ENCODE measurements at regions not wholly inside any gene's neighbourhood (a gene's known extent, or its start where the extent isn't known, plus 50 kb on each side); places are given as distances from the start of the nearest gene placed in this dataset.
A peak's percentile ranks its signal among the peaks of the same experiment; 100 is the strongest.
"Not testable (repeated sequence)": the region's sequence is repeated elsewhere in the genome, so short reads cannot be mapped to it uniquely, and the experiment has no call there.

DNA sequence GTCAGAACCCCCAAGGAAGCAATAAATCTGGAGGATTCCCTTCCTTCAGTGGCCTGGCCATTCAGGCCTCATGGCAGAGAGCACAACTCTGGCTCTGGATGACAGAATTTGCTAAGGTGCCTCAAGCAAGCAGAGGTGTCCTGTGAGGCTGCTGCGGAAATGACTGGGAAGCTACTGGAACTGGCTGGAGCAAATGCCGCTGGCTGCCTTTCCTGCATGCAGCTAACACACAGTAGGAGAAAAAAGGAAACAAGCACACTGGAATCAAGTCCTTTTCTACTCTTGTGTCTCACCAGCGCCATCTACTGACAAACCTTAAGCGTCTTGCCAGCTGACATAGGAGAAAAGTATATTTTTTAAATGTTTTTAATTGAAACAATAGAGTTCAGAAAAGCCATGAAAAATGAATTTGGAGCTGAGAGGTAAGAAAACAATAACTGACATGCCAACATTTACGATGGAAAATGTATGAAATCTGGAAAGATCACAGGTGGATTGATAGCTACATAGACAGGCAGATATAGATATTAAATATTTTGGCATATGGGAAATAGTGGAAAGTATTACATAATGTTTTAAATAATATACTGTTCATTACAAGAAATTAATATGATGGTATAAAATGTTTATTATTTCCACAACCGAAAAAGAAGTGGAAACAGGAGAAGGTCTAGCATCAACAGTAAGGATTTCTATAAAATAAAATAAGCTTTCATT is 951.6 kb downstream of the ANKRD7 start:
- DNase-seq: peak; percentile 14

DNA sequence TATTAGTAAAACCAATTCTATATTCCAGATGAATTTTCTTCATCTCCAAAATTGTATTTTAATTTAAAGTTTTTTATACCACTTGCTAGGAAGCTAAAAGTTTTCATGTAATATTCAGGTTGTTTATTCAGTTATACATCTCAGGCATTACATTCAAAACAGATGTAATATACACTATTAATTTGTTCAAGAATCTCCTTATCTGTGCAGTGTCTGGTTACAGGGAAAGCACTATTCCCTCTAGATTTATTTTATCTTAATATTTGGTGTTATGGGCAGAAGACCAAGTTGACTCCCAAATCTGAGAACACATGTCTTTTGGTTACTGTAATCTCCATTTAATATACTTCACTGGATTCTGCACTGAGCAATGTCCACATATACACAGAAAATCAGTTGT is 953.4 kb downstream of the ANKRD7 start:
- DNase-seq: no peak

DNA sequence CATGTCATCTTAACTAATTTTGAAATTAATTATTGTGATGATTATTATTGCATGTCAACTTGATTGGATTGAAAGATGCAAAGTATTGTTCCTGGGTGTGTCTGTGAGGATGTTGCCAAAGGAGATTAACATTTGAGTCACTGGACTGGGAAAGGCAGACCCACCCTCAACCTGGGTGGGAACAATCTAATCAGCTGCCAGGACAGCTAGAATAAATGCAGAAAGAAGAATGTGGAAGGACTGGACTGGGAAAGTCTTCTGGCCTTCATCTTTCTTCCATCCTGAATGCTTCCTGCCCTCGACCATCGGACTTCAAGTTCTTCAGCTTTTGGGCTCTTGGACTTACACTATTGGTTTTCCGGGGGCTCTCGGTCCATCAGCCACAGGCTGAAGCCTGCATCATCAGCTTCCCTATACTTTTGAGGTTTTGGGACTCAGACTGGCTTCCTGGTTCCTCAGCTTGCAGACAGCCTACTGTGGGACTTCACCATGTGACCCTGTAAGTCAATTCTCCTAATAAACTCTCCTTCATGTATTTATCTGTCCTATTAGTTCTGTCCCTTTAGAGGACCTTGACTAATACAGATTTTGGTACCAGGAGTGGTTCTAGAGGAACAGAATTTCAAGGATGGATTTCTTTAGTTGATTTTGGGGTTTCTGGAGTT is 959.8 kb downstream of the ANKRD7 start:
- no peak for DNase-seq

DNA sequence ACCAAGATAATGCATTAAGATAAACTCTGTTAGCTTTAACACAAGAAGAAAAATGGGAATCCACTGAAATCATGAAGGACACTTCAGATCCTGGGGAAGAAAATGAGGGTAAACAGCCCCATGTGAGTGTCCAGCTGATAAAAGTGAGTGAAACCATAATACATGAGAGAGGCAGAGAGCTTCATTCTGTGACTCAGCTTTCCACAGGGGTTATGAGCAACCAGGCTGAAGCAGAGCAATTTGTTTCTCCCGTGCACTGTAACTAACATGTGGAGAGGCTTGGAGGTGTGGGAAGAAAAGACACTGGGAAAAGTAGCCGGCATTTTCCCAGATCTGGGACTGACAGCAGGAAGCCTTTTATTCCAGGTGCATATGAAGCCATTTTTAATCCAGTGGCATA is 971.7 kb downstream of the ANKRD7 start:
- DNase-seq: no peak

DNA sequence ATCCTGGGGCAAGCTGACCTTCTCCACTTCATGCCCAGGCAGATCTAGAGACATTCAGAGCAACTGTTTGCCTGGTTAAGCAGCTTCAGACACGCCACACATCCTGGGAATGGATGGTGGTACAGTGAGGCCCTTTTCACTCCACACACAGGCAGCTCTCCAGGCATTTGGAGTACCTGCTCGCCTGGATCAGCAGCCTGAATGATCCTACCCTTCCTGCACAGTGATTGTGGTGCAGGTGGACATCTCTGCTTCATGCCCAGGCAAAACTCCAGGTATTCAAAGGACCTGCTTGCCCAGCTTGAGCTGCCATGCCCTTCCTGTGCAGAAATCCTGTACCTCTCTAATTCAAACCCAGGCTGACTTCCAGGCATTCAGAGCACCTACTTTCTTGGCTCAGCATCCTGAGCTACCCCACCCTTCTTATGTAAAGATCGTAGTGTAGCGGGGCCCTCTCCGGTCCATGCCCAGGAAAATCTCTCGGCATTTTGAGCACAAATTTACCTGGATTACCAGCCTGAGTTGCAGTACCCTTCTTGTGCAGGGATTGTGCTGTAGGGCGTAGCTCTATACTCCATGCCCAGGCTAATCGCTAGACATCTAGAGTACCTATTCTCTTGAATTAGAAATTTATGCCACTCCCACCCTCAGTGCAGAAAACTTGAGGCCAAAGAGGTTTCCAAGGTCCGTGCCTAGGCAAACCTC is 972.8 kb downstream of the ANKRD7 start:
- DNase-seq: no peak

DNA sequence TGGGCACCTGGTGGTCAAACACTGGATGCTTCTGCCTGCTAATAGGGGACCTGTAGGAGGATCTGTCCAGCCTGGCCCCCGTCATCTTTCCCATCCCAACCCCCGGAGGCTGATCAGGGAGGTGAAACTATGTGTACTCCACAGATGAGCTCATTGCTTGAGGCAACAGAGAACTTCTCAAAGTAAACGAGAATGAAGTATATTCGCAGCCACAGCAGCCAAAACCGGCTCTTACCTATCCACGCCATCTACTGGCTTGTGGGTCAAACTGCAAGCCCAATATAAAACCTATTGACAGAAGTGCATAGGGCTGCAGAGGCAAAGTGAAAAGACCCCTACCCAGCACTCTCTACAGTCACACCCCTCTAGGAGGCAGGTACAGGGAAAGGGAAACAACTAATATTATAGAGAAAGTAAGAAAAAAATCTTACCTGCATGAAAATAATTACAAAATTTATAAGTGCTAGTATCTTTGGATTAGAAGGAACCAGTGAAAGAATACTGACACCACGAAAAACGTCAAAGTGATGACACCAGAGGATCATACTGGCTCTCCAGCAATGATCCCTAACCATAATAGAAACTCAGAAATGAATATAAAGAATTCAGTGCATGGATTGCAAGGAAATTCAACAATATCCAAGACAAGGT is 973.5 kb downstream of the ANKRD7 start:
- DNase-seq: no peak

DNA sequence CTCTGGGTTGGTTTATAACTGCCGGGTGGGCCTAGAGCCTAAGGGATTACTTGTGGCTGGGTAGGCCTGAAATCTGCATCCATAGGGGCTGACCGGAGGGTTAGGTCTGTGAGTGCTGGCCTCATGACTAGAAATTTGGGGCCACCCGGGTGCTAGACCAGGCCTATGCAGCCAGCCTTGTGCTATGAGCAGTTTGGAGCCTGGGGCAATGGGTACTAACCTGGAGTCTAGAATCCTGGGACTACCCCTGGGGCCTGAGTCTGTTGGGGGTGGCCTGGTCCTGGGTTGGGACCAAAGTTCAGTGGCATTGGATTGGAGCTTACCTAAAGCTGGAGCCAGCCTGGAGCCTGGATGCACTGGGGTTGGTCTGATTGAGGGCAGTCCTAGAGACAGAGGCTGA is 995.2 kb downstream of the ANKRD7 start:
- DNase-seq: no peak

DNA sequence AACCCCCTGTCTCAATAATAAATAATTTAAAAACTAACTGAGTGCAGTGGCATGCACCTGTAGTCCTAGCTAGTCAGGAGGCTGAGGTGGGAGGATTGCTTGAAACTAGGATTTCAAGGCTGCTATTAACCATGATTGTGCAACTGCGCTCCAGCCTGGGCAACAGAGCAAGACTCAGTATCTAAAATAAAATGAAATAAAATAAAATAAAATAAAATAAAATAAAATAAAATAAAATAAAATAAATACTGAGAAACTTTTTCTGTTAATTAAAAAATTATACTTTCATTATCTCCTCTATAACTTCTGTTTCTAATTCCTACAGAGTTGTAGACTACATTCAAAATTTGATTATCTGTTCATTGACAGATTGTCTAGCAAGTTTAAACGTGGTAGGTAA is 999.4 kb downstream of the ANKRD7 start:
- no peak for DNase-seq

DNA sequence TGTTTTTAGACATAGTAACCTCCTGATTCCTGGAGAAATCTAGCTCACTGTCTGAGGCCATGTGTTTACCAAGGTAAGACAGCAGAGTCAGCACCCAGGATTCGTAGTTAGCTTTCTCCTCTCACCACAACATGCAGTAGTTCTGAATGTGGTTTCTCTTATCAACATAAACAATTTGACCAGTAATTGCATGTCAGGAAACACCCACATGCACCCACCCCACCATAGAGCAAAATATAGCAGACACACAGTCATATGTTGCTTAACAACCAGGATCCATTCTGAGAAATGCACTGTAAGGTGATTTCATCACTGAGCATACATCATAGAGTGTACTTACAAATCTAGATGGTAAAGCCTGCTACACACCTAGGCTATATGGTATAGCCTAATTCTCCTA is 1004.0 kb downstream of the ANKRD7 start:
- no peak for DNase-seq

DNA sequence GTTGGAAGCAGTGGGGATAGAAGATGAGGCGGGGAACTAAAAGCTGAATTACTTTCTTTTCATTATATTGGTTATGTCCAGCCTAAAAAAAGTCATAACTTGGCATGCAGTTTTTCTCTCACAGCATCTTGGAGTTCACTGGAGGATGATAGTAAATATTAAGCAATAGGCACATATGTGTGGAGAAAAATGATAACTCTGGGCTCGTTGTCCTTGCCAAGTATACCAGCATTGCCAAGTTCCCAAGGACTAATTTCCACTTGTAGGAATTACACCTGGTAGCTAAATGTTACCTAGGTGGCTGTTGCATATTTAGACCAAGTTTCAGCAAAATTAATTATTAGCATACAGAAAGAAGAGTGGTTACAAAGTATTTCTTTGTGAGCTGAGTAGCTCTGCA is 1007.6 kb downstream of the ANKRD7 start:
- DNase-seq: no peak

DNA sequence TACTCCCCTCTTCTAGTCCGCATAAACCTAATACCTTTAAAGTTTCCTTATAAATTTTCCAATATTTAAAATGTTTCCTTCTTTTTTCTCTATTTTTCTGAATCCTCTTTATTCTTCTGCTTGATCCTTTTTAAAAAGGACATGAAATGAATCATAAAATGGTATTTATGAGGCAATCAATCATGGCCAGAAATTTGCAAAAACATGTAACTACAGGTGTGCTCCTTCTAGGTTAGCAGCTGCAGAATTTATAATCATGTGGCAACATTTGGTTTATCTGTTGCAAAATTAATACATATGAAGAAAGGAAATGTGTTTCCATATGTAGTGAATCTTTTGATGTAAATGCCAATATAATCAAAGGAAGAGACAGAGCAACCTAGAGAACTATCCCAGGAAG is 1008.5 kb downstream of the ANKRD7 start:
- no peak for DNase-seq

DNA sequence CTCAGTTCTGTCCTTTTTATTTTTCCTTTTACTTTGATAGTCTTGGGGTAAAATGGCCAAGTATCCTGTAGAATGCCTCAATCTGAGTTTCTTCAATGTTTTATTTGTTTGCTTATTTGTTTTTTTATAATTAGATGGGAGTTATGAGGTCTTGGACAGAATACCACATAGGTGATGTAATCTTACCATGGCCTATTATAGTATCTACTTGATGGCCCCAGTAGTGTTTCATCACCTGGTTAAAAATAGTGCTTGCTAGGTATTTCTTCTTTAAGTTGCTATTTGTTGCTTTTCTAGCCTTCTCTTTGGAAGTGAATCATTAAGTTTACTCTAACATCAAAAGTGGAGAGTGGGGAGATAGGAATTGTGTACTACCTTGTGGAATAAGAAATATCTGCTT is 1020.0 kb upstream of the KCND2 start:
- DNase-seq: no peak

DNA sequence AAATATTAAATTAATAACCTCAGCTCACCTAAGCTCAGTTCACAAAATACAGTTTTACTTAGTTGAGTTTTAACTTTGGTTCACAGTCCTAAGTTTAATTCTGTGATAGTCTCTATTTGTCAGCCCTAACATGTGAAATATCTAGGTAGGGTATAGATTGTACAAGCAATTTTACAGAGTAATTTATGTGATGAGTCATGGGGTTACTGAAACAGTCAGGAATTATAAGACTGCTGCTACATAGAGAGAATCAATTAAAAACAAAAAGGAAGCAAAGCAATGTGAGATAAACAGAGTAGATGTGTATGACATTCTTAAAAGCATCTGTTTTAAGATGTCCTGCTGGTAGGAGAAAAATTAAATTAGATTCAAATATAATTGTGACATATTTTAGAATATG is 1018.2 kb upstream of the KCND2 start:
- no peak for DNase-seq

DNA sequence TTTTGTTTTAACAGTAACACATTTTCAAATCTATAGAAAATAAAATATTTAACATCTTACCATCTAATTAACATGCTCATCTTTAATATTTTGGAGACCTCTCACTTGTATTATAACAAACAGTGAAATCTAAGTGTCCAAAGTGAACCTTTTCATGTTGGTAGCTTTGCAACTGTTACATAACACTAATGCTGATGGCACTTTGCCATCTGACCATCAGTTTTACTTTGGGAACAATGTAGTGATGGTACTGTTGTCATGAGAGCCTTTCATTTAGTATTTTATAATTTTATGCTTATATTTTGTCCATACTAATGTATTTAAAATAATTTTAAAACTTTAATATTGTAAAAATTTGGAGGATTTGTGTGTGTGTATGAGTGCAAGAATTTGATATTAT is 1017.0 kb upstream of the KCND2 start:
- no peak for DNase-seq

DNA sequence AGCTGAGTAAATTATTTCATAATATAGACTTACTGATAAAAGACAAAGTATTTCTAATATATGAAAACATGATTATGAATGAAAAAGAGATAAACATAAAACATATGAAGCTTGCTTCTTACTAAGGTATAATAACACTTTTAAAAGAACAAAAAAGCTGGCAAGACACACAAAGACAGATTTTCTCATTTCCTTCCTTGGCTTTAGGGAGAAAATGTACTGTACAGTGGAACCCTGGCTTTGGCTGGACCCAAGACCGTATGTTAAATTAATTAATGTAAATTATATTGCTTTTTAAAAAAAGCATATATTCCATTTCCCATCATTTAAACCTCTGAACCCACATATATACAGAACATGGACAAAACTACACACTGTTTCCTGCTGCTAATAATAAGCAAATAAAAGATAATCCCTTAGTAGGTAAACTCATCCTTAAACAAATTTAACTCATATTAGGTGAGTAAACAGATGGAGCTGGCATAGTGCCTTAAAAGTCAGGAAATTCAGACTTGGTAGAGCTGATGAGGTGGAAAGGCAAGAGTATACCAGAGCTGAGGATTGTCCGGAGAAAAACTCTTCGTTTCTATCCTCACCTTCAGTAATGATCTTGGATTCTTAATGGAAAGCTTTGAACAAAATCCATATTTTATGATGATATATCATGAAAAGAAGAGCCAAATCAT is 1016.4 kb upstream of the KCND2 start:
- DNase-seq: no peak

DNA sequence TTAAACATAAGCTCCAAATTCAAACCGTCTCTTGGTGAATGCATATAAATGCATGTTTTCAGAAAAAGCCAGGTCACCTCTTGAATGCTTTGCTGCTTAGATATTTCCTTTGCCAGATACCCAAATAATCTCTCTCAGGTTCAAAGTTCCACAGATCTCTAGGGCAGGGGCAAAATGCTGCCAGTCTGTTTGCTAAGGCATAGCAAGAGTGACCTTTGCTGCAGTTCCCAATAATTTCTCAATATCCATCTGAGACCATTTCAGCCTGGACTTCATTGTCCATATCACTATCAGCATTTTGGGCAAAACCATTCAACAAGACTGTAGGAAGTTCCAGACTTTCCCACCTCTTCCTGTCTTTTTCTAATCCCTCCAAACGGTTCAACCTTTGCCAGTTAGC is 1006.2 kb upstream of the KCND2 start:
- DNase-seq: not testable (repeated sequence)

DNA sequence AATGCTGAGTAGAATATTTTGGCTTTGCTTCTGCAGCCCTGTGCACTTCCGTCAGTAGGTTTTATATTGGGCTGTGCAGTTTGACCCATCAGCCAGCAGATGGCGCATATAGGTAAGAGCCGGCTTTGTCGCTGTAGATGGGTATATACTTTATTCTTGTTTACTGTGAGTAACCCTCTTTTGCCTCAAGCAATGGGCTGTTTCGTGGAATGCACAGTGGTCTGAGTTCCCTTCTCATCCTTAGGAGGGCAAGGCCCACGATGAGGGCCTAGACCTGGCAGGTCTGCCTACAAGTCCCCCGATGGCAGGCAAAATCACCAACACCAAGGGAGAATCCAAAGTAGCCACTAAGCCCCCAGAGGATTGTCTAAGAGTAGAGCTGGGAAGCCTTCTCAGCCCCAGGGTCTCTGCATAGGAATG is 1002.9 kb upstream of the KCND2 start:
- peak; percentile 25 for DNase-seq

DNA sequence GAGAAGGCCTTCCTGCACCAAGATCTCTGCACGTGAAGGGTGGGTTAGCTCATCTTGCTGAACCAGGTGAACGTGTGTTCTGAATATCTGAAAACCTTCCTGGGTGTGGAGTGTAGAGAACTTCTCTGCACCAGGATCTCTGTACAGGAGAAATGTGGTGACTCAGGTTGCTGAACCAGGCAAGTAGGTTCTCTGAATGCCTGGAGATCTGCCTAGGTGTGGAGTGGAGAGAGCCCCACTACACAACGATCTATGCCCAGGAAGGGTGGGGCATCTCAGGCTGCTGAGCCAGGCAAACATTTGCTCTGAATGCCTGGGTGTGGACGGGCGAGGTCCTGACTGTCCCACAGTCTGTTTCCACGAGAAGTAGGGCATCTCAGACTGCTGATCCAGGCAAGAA is 1002.3 kb upstream of the KCND2 start:
- DNase-seq: no peak

DNA sequence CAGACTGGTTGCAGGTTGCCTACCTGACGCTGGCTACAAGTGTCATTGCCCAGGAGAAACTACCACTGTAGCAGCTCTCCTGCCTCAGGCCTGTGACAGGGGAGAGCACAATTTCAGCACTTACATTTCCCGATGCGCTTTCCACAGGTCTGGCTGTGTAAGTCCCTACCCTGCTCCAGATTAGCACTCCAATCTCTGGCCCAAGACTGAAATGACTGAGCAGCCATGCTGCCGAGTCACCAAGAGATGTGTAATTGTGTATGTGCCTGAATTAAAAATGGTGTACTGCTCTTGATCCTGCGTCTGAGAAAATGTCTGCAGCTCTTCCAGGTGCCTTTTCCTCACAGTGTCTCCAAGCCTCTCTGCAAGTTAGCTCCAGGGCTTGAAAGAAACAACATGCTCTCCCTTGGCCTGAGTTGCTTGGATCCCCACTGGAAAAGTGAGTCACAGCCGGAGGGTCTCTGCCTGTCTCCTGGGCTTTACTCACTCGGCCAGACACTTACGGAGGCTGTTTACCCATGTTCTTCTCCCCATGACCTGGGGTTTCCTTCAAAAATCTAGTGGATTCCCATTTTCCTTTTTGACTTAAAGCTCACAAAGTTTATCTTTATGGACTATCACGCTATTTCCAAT is 1001.7 kb upstream of the KCND2 start:
- no peak for DNase-seq

DNA sequence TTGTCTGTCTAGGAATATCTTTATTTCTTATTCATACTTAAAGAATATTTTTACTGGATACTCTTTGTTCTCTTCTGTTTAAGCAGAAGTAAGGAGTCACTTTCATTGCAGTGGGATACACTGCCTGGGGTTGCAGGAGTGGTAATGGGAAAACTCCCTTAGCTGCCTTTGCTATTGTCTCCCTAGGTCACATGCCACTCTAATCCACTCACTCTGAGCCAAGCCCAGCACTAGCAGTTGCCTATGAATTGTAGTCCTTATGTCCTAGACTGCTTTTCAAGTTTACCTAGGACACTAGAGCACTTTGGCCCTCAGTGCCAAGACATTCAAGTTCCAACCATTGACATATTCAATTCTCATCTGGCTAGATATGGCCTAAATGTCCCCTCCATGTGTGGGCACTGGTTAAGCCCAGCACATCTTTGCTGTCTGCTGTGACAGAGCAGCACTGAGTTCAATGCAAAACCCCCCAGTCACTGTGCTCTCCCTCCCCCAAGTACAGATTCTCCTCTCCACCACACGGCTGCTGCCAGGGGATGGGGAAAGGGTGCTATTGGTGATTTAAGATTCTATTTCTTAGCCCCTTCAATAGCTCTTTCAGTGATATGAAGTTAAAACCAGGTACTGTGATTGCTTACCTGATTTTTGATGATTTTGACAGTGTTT is 991.7 kb upstream of the KCND2 start:
- no peak for DNase-seq

DNA sequence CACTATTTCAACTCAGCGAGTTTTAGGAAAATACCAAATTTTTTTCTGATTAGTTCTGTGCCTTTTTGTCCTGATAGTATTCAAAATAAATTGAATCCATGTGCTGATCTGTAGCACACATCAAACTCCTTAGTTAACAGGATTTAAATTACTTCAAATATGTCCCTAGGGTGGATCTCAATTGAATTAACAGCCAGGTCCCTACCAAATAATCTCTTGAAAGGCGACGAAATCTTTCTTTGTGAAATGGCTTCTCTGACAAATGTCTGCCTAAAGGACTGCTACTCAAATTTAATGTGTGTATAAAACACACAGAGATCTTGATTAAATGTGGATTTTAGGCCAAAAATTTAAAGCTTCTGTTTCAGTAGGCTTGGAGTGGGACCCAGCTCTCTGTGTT is 989.6 kb upstream of the KCND2 start:
- DNase-seq: no peak

DNA sequence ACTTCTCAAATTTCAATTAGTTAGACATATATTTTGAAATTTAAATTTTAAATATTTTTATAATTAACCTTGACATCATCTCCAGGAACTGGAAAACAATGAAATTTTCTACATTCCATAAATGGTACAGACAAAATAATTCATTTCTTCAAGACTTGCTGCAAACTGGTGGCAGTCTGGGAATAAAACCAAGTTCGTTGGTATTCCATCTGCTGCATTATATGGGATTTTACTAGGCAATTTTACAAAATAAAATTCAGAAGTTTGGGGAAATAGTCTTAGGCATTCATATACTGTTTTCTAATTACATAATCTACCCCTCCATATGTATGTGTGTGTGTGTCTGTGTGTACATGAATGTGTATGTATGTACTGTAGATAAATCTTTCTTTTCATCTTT is 984.6 kb upstream of the KCND2 start:
- no peak for DNase-seq

Measured in stimulated activated CD4-positive, alpha-beta T cell treated with anti-CD3 and anti-CD28 coated beads, Interleukin-1b, Interleukin-23, amount 100 ng/mL, for 48 hours (primary cell).